ENCODE measurements at regions not wholly inside any gene's neighbourhood (a gene's known extent, or its start where the extent isn't known, plus 50 kb on each side); places are given as distances from the start of the nearest gene placed in this dataset.

GRCh38 chr5:166963596-166963995 is 1327.8 kb upstream of the WWC1 start:
- no peak for DNase-seq (ENCODE audit: low spot score)

- DNase-seq (ENCODE audit: low spot score) = no peak
These were observed 1313.5 kb upstream of the WWC1 start for GRCh38 chr5:166977911-166978422.

GRCh38 chr5:166979307-166979895 is 1312.0 kb upstream of the WWC1 start:
- no peak for DNase-seq (ENCODE audit: low spot score)

- DNase-seq (ENCODE audit: low spot score) = no peak
These were observed 1310.8 kb upstream of the WWC1 start for GRCh38 chr5:166980666-166981065.

GRCh38 chr5:166982226-166982625 is 1309.2 kb upstream of the WWC1 start:
- DNase-seq (ENCODE audit: low spot score) = no peak

- no peak for DNase-seq (ENCODE audit: low spot score)
These were observed 1299.8 kb upstream of the WWC1 start for GRCh38 chr5:166991601-166992000.

GRCh38 chr5:166992108-166992507 is 1299.3 kb upstream of the WWC1 start:
- no peak for DNase-seq (ENCODE audit: low spot score)

- DNase-seq (ENCODE audit: low spot score) = no peak
These were observed 1298.3 kb upstream of the WWC1 start for GRCh38 chr5:166992874-166993722.

GRCh38 chr5:166994226-166994625 is 1297.2 kb upstream of the WWC1 start:
- DNase-seq (ENCODE audit: low spot score) = no peak

- DNase-seq (ENCODE audit: low spot score) = no peak
These were observed 1290.2 kb upstream of the WWC1 start for GRCh38 chr5:167001246-167001645.

GRCh38 chr5:167008705-167009104 is 1282.7 kb upstream of the WWC1 start:
- DNase-seq (ENCODE audit: low spot score) = no peak

GRCh38 chr5:167011196-167011595 is 1280.2 kb upstream of the WWC1 start:
- no peak for DNase-seq (ENCODE audit: low spot score)

- DNase-seq (ENCODE audit: low spot score) = no peak
These were observed 1279.1 kb upstream of the WWC1 start for GRCh38 chr5:167012123-167013034.

GRCh38 chr5:167014401-167015056 is 1276.9 kb upstream of the WWC1 start:
- DNase-seq (ENCODE audit: low spot score) = no peak

GRCh38 chr5:167020418-167020817 is 1271.0 kb upstream of the WWC1 start:
- no peak for DNase-seq (ENCODE audit: low spot score)

- DNase-seq (ENCODE audit: low spot score) = no peak
These were observed 1262.0 kb upstream of the WWC1 start for GRCh38 chr5:167029488-167029887.

- no peak for DNase-seq (ENCODE audit: low spot score)
These were observed 1260.8 kb upstream of the WWC1 start for GRCh38 chr5:167030500-167031120.

- DNase-seq (ENCODE audit: low spot score) = no peak
These were observed 1254.9 kb upstream of the WWC1 start for GRCh38 chr5:167036585-167036984.

- DNase-seq (ENCODE audit: low spot score) = no peak
These were observed 1242.3 kb upstream of the WWC1 start for GRCh38 chr5:167049043-167049663.

- no peak for DNase-seq (ENCODE audit: low spot score)
These were observed 1241.5 kb upstream of the WWC1 start for GRCh38 chr5:167049771-167050567.
